Glutamatergic neuron (in vitro differentiated cells): ENCODE measurements at regions not wholly inside any gene's neighbourhood (a gene's known extent, or its start where the extent isn't known, plus 50 kb on each side); places are given as distances from the start of the nearest gene placed in this dataset.
"Not testable (repeated sequence)": the region's sequence is repeated elsewhere in the genome, so short reads cannot be mapped to it uniquely, and the experiment has no call there.

ENCODE experiments used
- DNase-seq: peaks from one replicate; pipeline ENCODE4 v3.0.0; 2022
- H3K27ac Mint-ChIP-seq: one replicate; pipeline ENCODE4 v1.8.0; 2020; ENCODE audit warnings: mild to moderate bottlenecking, mixed read lengths, inconsistent platforms; ENCODE audit not compliant: unreplicated experiment
- H3K27me3 Mint-ChIP-seq: one replicate; pipeline ENCODE4 v1.8.0; 2020; ENCODE audit warnings: mild to moderate bottlenecking, moderate library complexity, mixed read lengths, inconsistent platforms; ENCODE audit not compliant: unreplicated experiment
- H3K36me3 Mint-ChIP-seq: one replicate; pipeline ENCODE4 v1.8.0; 2020; ENCODE audit warnings: mild to moderate bottlenecking, mixed read lengths, inconsistent platforms; ENCODE audit not compliant: unreplicated experiment
- H3K4me1 Mint-ChIP-seq: one replicate; pipeline ENCODE4 v1.8.0; 2020; ENCODE audit warnings: mild to moderate bottlenecking, low read depth, mixed read lengths, inconsistent platforms; ENCODE audit not compliant: unreplicated experiment
- H3K4me3 Mint-ChIP-seq: one replicate; pipeline ENCODE4 v1.8.0; 2020; ENCODE audit warnings: mild to moderate bottlenecking, mixed read lengths, inconsistent platforms; ENCODE audit not compliant: unreplicated experiment
- H3K9me3 Mint-ChIP-seq: one replicate; pipeline ENCODE4 v1.8.0; 2020; ENCODE audit warnings: mild to moderate bottlenecking, moderate library complexity, mixed read lengths, inconsistent platforms; ENCODE audit not compliant: unreplicated experiment
- TF ChIP-seq, protein P1 (sequence below): fragments of 200-600 bp; sonication (generic); IDR thresholded peaks from one replicate; pipeline ENCODE4 v1.5.0; 2021; ENCODE audit not compliant: partially characterized antibody, unreplicated experiment

GRCh38 chr7:6995493-6996289 is 169.6 kb upstream of the CCZ1B start:
- not testable (repeated sequence) for H3K4me3 Mint-ChIP-seq, DNase-seq, H3K27me3 Mint-ChIP-seq, H3K9me3 Mint-ChIP-seq, H3K27ac Mint-ChIP-seq, H3K4me1 Mint-ChIP-seq
- peaks cover 14% of the 10 kb centered on the region for H3K36me3 Mint-ChIP-seq

DNA sequence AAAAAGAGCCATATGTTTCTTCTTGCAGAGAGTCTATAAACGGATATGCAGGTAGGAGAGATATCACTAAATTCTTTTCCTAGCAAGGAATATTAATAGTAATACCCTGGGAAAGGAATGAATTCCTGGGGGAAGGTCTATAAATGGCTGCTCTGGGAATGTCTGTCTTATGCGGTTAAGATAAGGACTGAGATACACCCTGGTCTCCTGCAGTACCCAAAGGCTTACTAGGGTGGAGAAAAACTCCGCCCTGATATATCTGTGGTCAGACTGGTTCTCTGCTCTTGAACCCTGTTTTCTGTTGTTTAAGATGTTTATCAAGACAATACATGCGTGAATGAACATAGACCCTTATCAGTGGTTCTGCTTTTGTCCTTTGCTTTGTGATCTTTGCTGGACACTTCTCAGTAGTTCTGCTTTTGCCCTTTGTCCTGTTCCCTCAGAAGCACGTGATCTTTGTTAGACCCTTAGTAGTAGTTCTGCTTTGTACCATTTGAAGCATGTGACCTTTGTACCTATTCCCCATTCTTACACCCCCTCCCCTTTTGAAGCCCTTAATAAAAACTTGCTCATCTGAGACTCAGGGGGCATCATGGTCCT is 173.1 kb upstream of the CCZ1B start:
- H3K4me3 Mint-ChIP-seq, H3K9me3 Mint-ChIP-seq, H3K27ac Mint-ChIP-seq, H3K4me1 Mint-ChIP-seq, H3K27me3 Mint-ChIP-seq, DNase-seq: not testable (repeated sequence)
- peaks cover 14% of the 10 kb centered on the region for H3K36me3 Mint-ChIP-seq

- no peak for DNase-seq
- Mint-ChIP-seq H3K9me3 (peaks cover 8% of the 10 kb centered on the region), H3K4me1 (no peaks in the 10 kb centered on the region), H3K4me3 (no peak overlapping the region), H3K27ac (no peak overlapping the region), H3K27me3 (no peaks in the 10 kb centered on the region), H3K36me3 (peaks cover 14% of the 10 kb centered on the region)
- TF ChIP-seq, protein P1, sequence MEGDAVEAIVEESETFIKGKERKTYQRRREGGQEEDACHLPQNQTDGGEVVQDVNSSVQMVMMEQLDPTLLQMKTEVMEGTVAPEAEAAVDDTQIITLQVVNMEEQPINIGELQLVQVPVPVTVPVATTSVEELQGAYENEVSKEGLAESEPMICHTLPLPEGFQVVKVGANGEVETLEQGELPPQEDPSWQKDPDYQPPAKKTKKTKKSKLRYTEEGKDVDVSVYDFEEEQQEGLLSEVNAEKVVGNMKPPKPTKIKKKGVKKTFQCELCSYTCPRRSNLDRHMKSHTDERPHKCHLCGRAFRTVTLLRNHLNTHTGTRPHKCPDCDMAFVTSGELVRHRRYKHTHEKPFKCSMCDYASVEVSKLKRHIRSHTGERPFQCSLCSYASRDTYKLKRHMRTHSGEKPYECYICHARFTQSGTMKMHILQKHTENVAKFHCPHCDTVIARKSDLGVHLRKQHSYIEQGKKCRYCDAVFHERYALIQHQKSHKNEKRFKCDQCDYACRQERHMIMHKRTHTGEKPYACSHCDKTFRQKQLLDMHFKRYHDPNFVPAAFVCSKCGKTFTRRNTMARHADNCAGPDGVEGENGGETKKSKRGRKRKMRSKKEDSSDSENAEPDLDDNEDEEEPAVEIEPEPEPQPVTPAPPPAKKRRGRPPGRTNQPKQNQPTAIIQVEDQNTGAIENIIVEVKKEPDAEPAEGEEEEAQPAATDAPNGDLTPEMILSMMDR: no peak
Measured at GRCh38 chr7:7002418-7003062, 176.5 kb upstream of the CCZ1B start.

DNA sequence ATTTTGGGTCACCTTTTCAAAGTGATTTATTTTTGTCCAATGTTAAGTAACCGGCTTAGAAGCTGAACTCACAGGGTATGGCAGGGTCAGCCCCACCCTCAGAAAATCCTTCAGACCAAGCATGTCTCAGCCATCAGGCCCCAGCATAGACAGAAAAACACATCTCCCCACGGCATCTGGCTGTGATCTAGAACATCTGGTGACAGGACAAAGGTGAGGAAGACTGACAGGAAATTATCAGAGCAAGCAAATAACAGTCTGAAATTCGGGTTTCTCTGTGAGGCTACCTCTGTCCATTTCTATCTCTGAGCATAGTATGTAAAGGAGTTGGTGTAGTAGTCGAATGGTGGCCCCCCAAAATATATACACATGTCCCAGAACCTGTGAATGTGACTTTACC is 177.0 kb upstream of the C1GALT1 start:
- Mint-ChIP-seq H3K4me3 (no peak overlapping the region), H3K27me3 (peaks cover 3% of the 10 kb centered on the region), H3K4me1 (no peaks in the 10 kb centered on the region), H3K36me3 (peaks cover 4% of the 10 kb centered on the region), H3K27ac (no peak overlapping the region), H3K9me3 (peaks cover 5% of the 10 kb centered on the region)
- no peak for DNase-seq
- TF ChIP-seq, protein P1: no peak

DNA sequence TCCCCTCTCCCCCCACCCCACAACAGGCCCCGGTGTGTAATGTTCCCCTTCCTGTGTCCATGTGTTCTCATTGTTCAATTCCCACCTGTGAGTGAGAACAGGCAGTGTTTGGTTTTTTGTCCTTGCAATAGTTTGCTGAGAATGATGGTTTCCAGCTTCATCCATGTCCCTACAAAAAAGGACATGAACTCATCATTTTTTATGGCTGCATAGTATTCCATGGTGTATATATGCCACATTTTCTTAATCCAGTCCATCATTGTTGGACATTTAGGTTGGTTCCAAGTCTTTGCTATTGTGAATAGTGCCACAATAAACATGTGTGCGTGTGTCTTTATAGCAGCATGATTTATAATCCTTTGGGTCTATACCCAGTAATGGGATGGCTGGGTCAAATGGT is 176.4 kb upstream of the C1GALT1 start:
- H3K27me3 Mint-ChIP-seq, H3K27ac Mint-ChIP-seq, H3K4me1 Mint-ChIP-seq: not testable (repeated sequence)

GRCh38 chr7:7011241-7011640 is 171.1 kb upstream of the C1GALT1 start:
- H3K27ac Mint-ChIP-seq, H3K36me3 Mint-ChIP-seq, H3K4me1 Mint-ChIP-seq, H3K9me3 Mint-ChIP-seq, DNase-seq, H3K27me3 Mint-ChIP-seq, H3K4me3 Mint-ChIP-seq: not testable (repeated sequence)

More for the DNA sequence above, 176.4 kb upstream of the C1GALT1 start:
- not testable (repeated sequence) for H3K4me3 Mint-ChIP-seq, H3K36me3 Mint-ChIP-seq, H3K9me3 Mint-ChIP-seq, DNase-seq

- H3K9me3 Mint-ChIP-seq, H3K27me3 Mint-ChIP-seq, H3K4me1 Mint-ChIP-seq, DNase-seq, H3K27ac Mint-ChIP-seq, H3K36me3 Mint-ChIP-seq, H3K4me3 Mint-ChIP-seq: not testable (repeated sequence)
Measured at GRCh38 chr7:7011751-7012150, 170.6 kb upstream of the C1GALT1 start.
